Stimulated activated naive CD8-positive, alpha-beta T cell treated with anti-CD3 and anti-CD28 coated beads, Interleukin-15, Interleukin-2, amounts not matched to agents 100 U/mL and 50 U/mL, for 24 hours (primary cell): ENCODE measurements at regions not wholly inside any gene's neighbourhood (a gene's known extent, or its start where the extent isn't known, plus 50 kb on each side); places are given as distances from the start of the nearest gene placed in this dataset.
"Not testable (repeated sequence)": the region's sequence is repeated elsewhere in the genome, so short reads cannot be mapped to it uniquely, and the experiment has no call there.

Source experiments
- ATAC-seq: fragments of 150-1000 bp; cut with Tn5 transposase; one replicate; pipeline ENCODE4 v1.10.0; 2021
- DNase-seq: peaks from one replicate; pipeline ENCODE4 v3.0.0; 2021

DNA sequence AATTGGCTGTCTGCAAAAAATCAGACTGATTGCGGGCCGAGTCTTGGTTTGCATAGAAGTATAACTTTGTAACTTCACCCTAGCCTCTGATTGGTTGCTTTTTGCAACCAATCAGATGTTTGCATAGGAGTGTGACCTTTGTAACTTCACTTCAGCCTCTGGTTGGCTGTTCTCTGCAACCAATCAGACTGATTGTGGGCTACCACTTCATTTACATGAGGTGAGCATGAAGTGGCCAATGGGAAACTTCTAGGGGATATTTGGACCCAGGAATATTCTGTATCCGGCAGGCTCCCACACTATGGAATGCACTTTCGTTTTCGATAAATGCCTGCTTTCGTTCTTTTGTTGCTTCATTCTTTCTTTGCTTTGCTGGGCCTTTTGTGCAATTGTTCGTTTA, 667.7 kb downstream of the FAM133A start:
- not testable (repeated sequence) for DNase-seq, ATAC-seq

DNA sequence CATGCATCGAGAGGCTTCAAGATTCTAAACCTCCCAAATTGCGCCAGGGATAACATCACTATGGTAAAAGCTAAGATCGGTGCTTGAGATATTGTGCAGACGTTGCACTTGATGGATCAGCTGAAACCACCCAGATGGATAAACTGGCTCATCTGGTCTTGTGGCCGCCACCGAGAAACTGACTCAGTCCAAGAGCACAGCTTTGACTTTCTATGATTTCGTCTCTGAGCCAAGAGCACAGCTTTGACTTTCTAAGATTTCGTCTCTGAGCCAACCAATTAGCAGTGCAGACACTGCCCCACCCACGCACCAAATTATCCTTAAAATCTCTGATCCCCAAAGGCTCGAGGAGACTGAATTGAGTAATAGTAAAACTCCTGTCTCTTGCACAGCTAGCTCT, 687.2 kb downstream of the FAM133A start:
- ATAC-seq (no peak), DNase-seq (no peak)

DNA sequence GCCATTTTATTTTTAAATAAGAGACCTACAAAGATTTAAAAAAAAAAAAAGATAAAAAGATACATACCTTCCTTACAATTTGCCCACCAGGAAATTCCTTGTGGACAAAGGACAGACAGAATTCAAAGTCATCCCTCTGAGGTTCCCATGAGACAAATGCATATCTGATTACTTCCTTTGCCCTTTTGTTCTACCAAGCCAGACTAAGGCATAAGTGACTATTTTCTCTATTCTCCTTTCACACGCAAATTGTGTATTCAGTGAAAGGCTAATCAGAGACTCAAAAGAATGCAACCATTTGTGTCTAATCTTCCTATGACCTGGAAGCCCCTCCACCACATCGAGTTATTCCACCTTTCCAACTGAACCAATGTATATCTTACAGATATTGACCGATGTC, 691.7 kb downstream of the FAM133A start:
- ATAC-seq (no peak), DNase-seq (no peak)

DNA sequence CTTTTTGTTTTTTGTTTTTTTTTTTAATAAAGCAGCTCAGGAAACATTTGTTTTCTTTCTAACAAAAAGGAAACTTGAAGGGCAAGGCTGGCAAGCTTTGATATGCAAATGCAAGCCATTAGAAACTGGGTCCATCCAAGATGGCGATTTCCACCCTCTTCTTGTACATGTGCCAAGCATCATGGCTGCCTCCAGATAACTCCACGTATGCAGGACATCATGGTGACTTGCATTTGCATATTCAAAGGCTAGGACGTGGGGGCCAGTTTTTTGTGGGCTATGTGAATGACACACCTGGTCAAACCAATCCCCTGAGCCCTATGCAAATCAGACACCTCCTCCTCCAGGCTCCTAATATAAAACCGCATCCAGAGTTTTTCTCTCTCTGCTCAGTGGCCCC, 692.6 kb downstream of the FAM133A start:
- no peak for ATAC-seq
- no peak for DNase-seq

DNA sequence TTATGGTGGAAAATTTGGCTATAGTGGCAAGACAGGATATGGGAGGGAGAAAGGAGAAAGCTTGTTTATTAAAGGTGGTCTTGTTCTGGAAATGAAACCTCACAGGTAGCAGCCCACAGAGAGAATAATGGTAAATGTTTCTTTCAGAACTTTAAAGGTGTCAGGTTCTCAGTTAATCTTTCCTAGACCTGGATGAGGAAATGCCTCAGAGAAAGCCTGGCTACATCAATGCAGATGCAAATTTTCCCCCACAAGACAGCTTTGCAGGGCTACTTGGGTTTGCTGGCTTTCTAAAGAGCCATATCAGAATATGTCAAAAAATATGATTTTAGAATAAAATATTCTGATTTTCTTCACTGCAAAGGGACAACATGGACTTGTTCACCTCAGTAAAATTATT, 715.0 kb downstream of the FAM133A start:
- ATAC-seq = no peak
- DNase-seq = no peak

DNA sequence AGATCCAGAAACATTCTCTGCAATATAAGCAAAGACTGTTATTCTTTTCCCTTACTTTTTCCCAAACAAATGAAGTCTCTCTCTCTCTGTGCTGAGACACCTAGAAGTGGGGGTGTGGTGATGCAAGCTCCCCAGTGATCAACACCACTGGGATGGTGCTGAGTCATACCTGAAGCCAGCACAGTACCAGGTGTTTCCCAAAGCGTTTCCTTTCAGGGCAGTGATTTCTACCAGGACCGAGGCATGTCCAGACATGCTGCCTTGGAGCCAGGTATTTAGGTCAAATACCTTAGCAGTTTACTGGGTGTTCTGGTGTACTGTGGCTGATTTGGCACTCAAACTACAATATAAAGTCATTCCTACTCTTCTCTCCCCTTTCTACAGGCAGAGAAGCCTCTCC, 726.5 kb downstream of the FAM133A start:
- ATAC-seq = no peak
- no peak for DNase-seq

DNA sequence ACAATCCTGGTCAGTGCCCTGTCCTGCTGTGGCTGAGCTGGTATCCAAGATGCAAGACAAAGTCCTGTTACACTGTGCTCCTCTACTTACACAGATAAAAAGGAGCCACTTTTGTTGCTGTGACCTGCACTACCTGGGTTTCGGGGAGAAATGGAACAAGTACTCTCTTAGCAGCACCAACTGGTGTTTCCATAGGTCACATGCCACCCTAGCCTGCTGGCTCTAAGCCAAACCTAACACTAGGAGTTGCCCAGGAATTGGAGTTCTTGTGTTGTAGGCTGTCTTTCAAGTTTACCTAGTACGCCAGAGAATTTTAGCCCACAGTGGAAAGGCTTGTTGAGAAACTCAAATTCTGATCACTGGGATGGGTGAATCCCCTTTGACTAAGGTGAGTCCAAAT, 727.4 kb downstream of the FAM133A start:
- ATAC-seq (no peak), DNase-seq (no peak)

DNA sequence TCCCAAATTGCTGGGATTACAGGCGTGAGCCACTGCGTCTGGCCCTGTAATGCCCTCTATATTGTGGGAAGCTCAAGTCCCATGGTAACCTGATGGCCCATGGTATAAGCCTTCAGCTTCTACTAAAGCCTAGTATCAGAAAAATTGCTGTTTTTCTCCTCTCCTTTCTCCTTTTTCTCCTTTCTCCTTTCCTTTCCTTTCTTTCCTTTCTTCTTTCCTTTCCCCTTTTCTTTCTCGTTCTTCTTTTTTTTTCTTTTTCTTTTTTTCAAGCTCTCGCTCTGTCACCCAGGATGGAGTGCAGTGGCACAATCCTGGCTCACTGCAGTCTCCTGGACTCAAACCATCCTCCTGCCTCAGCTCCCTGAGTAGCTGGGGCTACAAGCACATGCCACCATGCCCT, 740.7 kb downstream of the FAM133A start:
- DNase-seq (no peak), ATAC-seq (no peak)

DNA sequence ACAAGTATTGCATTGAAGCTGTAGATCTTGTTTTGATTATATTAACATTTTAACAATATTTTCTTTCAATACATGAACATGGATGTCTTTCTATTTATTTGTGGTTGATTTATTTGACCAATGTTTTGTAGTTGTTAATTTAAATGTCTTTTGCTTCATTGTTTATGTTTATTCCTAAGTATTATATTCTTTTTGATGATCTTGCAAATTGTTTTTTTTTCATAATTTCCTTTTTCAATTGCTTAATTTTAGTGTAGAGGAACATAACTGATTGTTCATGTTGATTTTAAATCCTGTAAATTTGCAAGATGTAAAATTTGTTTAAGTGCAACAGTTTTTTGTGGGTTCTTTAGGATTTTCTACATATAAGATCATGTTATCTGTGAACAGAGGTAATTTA, 744.1 kb downstream of the FAM133A start:
- ATAC-seq = no peak
- no peak for DNase-seq

DNA sequence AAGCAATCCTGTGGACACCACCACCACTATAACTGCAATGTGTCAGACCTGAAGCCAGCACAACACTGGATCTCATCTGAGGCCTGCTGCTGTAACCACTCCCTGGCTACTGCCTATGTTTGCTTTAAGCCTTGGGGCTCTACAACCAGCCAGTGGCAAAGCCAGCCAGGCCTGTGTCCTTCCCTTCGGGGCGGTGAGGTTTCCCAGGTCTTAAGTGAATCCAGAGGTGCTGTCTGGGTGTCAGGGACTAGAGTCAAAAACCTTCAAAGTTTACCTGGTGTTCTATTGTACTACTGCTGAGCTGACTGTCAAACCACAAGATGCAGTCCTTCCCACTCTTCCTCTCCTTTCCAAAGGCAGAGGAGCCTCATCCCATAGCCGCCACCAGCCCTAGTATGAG, 750.5 kb downstream of the FAM133A start:
- DNase-seq (no peak), ATAC-seq (no peak)

DNA sequence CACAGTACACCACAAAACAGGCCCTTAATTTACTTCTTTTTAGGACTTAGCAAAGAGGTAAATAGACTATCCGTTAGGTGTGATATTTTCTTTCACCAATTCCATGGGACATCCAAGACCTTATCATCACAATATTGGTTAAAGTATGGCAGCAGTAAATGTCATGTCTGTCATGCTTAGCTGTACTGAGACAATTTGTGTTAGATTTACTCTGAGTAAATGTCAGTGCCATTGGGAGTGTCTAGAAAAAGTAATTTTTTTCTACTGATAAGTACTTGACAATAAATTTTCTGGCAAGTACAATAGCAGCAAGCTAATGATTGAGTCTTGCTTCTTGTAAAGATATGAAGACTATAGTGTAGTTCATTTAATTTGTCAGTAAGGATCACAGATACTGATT, 756.1 kb downstream of the FAM133A start:
- DNase-seq (no peak), ATAC-seq (no peak)

DNA sequence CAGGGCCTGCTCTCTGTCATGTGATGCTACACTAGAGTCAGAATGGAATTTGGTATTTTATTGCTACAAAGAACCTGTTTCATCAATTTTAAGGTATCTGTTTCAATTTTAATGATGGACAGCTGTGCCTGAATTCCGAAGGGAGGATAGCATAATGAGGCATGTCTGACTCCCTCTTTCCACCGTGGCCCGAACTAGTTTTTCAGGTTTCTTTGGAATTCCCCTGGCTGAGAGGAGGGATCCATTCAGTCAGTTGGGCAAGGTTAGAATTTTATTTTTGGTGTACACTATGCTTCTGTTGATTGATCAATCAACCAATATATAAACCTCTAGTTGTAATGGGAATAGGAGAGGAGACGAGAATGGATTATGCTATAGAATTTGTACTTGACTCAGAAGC, 761.8 kb downstream of the FAM133A start:
- DNase-seq (no peak), ATAC-seq (no peak)

DNA sequence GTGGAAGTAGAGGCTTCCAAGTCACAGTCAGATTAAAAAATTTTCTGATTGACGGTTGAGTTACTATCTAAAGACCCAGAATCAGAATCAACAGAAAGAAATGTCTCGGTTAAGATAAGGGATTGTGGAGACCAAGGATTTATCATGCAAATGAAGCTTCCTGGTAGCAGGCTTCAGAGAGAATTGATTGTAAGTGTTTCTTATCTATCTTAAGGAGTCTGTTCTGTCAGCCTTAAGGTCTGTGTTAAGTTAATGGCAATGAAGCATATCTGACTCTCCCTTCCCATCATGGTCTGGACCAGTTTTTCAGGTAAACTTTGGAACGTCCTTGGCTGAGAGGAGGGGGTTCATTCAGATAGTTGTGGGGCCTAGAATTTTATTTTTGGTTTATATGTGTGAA, 780.2 kb downstream of the FAM133A start:
- no peak for ATAC-seq

DNA sequence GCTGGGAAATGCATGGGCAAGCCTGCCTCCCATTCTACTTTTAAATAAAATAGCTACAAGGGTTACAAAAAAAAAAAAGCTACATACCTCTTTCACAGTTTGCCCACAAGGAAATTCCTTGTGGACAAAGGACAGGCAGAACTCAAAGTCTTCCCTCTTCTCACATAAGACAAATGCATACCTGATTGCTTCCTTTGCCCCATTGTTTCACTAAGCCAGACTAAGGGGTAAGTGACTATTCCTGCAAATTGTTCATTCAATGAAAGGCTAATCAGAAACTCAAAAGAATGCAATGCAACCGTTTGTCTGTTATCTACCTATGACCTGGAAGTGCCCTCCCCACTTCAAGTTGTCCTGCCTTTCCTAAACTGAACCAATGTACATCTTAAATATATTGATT, 780.6 kb downstream of the FAM133A start:
- ATAC-seq = no peak
- no peak for DNase-seq

More for the DNA sequence above, 780.2 kb downstream of the FAM133A start:
- no peak for DNase-seq

DNA sequence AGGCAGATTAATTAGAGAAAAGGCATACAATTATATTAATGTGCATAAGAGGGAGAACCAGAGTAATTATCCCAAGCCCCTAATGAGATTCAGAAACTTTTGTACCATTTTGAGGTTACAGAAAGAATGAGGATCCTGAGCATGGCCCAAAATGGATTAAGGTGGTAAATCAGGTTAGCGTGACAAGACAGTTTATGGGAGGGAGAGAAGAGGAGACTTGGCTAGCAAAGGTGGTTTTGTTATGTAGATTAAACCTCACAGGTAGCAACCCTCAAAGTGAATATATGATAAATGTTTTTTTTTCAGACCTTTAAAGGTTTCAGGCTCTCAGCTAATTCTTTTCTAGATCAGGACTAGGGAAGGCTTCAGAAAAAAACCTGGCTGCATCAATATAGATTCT, 781.8 kb downstream of the FAM133A start:
- ATAC-seq (no peak), DNase-seq (no peak)

DNA sequence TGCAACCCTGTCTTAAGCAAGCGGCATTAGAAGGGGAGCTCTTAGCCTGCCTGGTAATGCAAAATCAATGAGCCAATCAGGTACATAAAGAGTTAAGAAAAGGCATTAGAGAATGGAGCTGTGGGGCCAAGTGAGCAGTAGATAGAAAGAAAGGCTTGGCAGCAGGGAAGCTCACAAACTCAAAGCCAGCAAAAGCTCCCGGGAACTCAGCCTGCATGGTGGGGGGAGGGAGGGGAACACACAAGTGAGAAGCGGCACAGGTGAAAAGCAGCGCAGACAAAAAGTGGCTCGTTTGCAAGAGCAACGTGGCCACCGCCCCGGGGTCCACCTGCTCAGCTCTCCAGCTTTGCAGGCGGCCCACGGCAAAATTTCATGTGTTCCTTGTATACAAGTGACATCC, 818.5 kb downstream of the FAM133A start:
- no peak for ATAC-seq
- DNase-seq = no peak

DNA sequence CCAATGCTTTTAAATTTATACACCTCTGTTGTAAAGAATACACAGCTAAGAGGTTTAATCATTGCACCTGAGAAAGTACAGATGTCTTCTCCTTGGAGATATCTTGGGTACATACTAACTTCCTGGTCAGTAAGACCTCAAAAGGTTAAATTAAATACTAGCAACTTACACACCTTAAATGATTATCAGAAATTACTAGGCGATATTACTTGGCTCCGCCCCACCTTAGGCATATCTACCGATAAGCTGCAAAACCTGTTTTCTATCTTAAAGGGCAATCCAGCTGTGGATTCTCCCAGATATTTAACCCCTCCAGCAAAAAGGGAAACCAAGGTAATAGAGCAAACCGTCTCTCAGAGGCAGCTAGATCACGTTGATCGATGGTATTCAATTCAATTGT, 819.4 kb downstream of the FAM133A start:
- no peak for ATAC-seq
- DNase-seq = no peak

DNA sequence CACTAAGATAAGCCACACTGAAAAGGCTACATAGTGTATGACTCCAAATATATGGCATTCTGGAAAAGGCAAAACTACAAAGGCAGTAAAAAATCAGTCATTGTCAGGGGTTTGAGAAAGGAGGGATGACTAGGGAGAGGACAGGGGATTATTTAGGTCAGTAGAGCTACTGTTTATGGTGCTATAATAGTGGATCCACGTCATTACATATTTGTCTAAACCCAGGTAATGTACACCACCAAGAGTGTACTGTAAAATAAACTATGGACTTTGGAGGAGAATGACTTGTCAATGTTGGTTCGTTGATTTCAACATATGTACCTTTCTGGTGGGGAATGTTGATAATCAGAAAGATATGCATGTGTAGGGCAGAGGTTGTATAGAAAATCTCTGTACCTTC, 837.6 kb downstream of the FAM133A start:
- DNase-seq = no peak
- no peak for ATAC-seq

DNA sequence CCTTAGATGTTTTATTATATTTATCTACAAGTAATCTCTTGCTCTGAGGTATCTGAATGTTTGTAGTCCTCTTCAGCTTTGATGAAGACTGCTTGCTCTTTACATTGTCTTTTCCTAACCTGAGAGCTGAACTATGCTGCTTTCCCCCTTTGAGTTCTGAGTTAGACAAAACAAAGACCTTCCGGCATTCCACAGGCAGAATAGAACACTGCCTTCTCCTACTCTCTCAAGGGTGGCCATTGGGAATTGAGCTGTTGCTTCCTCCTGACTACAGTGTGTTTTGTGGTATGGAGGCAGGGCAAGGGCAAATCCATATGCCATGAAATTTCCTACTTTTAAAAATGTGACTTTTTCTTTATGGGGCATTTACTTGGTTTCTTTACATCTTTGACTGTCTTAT, 841.0 kb downstream of the FAM133A start:
- ATAC-seq = no peak

DNA sequence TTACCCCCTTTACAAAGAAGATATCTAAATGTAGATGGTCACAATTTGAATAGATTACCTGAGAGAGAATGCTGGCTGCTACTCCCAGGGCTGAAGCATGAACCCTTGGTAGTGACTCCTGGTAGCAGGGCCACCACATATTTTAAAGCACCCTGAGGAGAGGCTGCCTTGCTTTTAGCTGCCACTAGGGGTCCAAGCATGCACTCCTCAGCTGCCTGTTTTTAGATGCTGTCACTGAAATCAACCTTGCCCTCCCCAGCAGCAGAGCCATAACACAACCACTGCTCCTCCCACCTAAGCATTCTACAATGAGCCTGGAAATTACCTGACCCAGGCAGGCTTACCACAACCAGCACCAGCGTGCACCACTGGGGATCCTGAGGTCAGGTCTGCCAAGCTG, 850.9 kb downstream of the FAM133A start:
- ATAC-seq (no peak), DNase-seq (no peak)

More for the DNA sequence above, 841.0 kb downstream of the FAM133A start:
- no peak for DNase-seq

DNA sequence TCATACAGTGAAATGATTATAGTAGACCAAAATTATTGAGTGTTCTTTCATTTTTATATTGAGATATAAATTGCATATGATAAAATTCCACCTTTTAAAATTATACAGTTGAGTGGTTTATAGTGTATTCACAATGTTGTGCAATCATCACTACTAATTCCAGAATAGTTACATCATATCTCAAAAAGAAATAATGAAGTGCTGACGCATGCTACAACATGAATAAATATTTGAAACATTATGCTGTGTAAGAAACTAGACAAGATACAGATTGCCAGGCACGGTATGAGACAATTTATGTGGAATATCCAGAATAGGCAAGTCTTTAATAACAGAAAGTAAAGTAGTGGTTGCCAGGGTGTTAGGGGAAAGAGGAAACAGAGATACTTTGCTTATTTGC, 871.7 kb downstream of the FAM133A start:
- no peak for DNase-seq
- no peak for ATAC-seq

DNA sequence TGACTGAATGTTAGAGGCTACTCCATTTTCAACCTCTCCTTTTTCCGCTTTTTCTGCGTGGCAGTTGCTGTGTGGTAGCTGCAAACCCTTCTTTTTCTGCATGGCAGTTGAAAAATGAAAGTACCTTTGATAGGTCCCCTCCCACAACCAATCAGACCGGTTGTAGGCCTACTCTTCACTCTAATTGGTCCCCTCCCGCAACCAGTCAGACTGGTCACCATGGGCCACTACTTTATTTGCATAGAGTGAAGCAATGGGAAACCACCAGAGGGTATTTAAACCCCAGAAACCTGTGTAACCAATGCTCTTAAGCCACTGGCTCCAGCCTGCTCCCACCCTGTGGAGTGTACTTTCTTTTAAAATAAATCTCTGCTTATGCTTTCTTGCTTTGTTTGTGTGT, 877.8 kb downstream of the FAM133A start:
- DNase-seq = no peak
- ATAC-seq = no peak

DNA sequence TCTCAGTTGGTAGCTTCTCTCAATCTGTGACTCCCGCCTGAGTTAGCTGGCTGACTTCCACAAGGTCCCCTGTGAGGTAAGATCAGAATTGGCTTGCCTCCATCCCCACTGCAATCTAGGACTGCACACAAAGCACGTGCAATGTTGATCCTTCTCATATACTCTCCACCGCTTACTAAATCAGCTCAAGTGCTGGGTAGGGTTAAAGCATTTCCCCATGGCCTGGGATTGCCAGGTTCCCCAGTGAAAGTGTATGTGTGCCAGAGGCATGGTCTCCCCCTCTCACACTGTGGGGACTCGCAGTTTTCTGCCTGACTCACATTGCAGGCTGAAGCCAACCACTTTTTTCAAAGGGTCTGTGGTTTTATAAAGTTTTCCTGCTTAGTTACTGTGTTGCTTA, 886.9 kb downstream of the FAM133A start:
- no peak for DNase-seq
- ATAC-seq = no peak

DNA sequence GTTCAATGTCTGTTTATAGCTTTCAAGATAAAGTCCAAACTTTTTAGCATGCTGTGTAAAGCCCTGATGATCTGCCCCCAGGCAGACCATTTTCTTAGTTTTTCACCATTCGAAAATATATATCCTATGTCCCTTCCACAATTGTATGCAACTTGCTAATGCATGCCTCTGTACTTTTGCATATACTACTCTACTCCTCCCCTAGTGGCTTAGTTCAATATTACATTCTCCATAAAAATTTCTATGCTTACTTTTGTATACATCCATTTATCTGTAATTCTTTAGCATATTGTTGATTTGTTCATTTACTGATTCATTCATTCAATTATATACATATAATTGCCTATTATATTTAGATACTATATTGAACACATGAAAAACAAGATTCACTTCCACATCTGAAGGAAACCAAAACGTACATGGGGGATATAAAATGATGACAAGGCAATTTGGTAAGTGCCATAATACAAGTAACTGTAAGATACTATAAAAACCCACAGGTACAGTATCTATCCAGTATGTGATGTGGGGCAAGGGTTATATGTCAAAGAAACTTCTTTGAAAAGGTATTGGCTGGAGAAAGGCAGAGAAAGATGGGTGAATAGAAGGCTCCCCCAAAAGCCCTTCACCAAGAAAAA, 902.5 kb downstream of the FAM133A start:
- ATAC-seq (no peak), DNase-seq (no peak)

DNA sequence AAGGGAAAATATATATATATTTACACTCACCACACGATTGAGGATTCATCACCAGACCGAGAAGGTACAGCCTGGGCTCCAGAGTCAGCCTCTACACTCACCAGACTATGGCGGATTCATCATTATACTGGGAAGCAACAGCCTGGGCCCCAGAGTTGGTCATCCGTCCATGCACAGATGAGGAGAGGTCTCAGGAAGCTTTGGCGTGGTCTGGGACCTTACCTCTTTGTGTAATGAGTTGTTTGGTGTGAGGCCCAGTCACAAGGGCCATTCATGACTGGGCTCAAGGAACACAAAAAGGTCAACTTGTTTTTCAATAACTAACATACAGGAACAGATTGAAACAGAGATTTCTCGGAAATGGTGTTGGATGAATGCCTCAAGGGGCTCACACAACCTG, 926.1 kb downstream of the FAM133A start:
- ATAC-seq = no peak
- DNase-seq = no peak
